ENCODE measurements at regions not wholly inside any gene's neighbourhood (a gene's known extent, or its start where the extent isn't known, plus 50 kb on each side); places are given as distances from the start of the nearest gene placed in this dataset.

- DNase-seq (ENCODE audit: low read depth) = peak; percentile 37
These were observed 121.1 kb upstream of the XYLT1 start for GRCh38 chr16:17591655-17592405.

- DNase-seq (ENCODE audit: low read depth) = peak; percentile 12
These were observed 120.2 kb upstream of the XYLT1 start for GRCh38 chr16:17590711-17591654.

DNA sequence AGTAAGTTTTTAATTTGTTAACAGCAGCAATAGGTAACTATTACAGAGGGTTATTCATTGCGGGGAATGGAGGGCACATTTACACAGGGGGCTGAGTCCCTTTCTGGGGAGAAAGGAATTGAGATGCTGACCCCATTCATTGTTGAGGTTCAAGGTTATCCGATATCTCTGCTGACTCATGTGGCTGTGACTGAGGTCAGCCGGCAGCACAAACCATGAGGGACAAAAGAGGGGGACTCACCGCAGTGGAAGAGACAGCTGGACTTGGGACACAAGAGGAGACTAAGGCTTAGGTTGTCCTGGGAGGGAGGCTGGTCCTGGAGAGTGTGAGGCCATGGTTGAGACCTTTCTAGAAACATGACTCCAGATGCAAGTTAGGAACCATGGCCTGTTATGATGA, 119.1 kb upstream of the XYLT1 start:
- no peak for DNase-seq (ENCODE audit: low read depth)

- no peak for DNase-seq (ENCODE audit: low read depth)
These were observed 114.8 kb upstream of the XYLT1 start for GRCh38 chr16:17585449-17586074.

GRCh38 chr16:17578981-17579874, 108.5 kb upstream of the XYLT1 start:
- peak; percentile 58 for DNase-seq (ENCODE audit: low read depth)

GRCh38 chr16:17574256-17574655, 103.5 kb upstream of the XYLT1 start:
- DNase-seq (ENCODE audit: low read depth) = no peak

DNA sequence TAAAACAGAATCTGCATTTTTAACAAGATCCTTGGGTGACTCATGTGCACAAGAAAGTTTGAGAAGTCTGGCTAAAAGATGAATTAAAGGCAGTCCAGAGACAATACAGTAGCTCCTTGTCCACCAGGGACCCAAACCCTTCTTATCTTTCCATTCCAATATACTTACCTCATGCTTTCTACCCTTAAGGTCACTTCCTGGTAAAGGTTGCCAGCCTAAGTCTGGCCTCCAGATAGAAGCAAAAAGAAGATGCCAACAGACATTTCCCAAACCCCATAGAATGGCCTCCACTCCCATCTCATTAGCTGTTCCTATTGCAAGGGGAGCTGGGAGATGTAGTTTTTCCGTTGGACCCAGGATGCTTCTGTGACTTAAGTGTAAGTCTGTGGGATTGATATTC, 101.4 kb upstream of the XYLT1 start:
- no peak for DNase-seq (ENCODE audit: low read depth)

- DNase-seq (ENCODE audit: low read depth) = no peak
These were observed 100.8 kb upstream of the XYLT1 start for GRCh38 chr16:17571499-17572093.

- no peak for DNase-seq (ENCODE audit: low read depth)
These were observed 97.5 kb upstream of the XYLT1 start for GRCh38 chr16:17568239-17568638.

DNA sequence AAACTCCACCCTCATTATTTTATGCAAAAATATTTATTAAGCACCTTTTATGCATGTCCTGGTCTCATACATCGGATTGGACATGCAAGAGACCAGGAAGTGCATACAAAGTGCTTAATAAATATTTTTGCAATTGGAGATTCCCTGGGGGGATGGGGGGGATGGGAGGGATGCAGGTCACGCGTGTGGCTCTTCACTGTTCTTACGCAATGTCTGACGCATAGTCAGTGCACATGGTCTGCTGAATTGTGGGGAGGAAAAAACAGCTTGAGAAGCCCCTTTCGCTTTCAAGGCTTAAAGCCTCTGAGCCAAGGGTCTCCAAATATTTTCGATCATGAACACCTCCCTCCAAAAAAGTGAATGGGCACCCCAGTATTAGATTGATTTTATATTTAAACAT, 96.7 kb upstream of the XYLT1 start:
- DNase-seq (ENCODE audit: low read depth) = no peak

DNA sequence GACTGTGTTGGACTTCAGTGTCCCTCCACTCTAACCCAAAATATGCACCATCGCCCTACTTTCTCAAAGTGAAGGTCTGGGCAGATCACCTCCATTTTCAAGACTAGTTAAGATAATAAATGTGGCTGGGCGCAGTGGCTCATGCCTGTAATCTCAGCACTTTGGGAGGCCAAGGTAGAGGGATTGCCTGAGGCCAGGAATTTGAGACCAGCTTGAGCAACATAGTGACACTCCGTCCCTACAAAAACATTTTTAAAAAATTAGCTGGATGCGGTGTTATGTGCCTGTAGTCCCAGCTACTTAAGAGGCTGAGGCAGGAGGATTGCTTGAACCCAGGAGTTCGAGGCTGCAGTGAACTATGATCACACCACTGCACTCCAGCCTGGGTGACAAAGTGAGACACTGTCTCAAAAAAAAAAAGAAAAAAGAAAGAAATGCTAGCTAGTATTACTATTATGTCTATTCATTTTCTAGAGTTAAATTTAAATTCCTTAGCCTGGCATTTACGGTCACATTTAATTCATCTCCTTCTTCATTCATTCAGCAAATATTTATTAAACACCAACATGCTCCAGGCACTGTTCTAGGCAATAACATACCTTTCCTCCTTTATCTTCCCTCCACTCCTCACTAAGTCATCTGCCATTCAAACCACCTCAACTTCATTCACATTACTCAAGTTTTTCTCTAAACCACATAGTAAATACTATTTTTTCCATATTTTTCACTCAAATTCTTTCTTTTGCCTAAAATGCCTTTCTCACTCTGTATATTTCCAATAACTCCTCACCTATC, 96.1 kb upstream of the XYLT1 start:
- DNase-seq (ENCODE audit: low read depth) = no peak

GRCh38 chr16:17566075-17566474, 95.3 kb upstream of the XYLT1 start:
- DNase-seq (ENCODE audit: low read depth) = no peak

DNA sequence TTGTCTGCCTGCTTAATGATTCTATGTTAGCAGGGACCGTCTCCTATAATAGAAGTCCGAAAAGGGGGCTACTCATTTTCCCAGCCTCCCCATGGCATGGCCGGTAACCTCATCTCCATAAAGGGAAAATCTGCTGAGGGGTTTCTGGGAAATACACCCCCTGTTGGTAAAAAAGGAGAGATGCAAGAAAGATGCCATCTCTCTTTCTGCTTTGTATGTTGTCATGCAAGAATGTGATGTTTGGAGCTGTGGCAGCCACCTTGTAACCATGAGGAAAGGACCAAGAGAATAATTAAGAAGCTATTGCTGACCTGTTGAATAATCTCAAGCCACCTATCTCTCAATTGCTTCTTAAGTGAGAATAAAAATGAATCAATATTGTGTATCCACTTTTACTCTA, 94.8 kb upstream of the XYLT1 start:
- no peak for DNase-seq (ENCODE audit: low read depth)

DNA sequence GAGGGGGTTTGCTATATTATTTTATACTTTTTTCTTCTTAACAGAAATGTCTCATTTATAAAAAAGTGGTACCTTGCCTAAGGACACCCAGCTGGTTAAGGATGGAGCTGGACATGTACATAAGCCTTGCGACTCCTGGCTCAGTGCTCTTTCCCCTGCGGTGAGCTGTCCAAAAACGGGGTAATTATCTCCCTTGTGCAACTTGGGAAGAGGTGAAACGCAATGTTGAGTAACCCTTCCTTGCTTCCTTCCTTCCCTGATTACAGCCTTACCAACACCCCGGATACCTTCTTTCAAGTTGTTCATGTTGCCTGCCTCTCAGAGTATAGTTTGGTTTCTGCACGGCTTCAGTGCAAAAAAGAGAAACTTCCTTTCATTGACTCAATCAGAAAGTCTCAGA, 94.1 kb upstream of the XYLT1 start:
- no peak for DNase-seq (ENCODE audit: low read depth)

GRCh38 chr16:17563323-17564091, 92.7 kb upstream of the XYLT1 start:
- no peak for DNase-seq (ENCODE audit: low read depth)

GRCh38 chr16:17561056-17561455, 90.3 kb upstream of the XYLT1 start:
- no peak for DNase-seq (ENCODE audit: low read depth)

GRCh38 chr16:17560548-17560947, 89.8 kb upstream of the XYLT1 start:
- DNase-seq (ENCODE audit: low read depth) = no peak

GRCh38 chr16:17559394-17559793, 88.6 kb upstream of the XYLT1 start:
- DNase-seq (ENCODE audit: low read depth) = no peak

DNA sequence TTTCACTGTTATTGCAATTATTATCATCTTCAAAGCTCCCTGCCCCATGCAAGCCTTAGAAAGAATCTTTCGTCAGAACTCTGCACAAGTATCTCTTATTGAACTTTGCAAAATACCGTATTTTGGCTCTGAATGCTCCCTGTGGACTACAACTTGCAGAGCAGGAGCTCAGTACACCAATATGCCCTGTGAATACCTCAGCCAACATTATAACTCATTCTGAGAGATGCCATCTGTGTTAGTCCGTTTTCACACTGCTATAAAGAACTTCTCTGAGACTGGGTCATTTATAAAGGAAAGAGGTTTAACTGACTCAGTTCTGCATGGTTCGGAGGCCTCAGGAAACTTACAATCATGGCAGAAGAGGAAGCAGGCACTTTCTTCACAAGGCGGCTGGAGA, 87.2 kb upstream of the XYLT1 start:
- no peak for DNase-seq (ENCODE audit: low read depth)

DNA sequence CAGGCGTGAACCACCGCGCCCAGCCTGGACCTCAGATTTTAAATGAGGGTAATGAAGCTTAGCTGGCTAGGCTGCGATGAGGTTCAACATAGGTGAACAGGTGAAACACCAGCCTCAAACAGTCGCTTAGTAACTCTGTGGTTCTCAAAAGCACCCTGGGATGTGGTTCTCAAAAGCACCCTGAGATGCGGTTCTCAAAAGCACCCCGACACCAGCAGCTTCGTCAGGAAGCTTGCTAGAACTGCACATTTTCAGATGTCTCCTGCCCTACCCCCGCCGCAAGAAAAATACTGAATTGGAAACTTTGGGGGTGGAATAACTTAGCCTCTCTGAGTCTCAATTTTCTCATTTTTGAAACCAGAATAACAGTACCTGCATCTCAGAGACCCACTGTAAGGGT, 86.7 kb upstream of the XYLT1 start:
- DNase-seq (ENCODE audit: low read depth) = no peak
